Stimulated activated CD4-positive, alpha-beta T cell treated with anti-CD3 and anti-CD28 coated beads, Interleukin-12 subunit alpha, Interleukin-12 subunit beta, amount 100 ng/mL, for 48 hours (primary cell): ENCODE measurements at regions not wholly inside any gene's neighbourhood (a gene's known extent, or its start where the extent isn't known, plus 50 kb on each side); places are given as distances from the start of the nearest gene placed in this dataset.
A peak's percentile ranks its signal among the peaks of the same experiment; 100 is the strongest.
"Not testable (repeated sequence)": the region's sequence is repeated elsewhere in the genome, so short reads cannot be mapped to it uniquely, and the experiment has no call there.

Experiments
- DNase-seq, 3 donors: peaks; one replicate each; pipeline ENCODE4 v3.0.0-alpha.2; 2020; ENCODE audit warnings: low read depth in 2 of 3, low spot score in 1 of 3

- no peak for DNase-seq
Observed at GRCh38 chr3:98644168-98644567, 50.8 kb upstream of the CPOX start.

GRCh38 chr3:98645039-98645438, 51.6 kb upstream of the CPOX start:
- DNase-seq, result no peak

GRCh38 chr3:98646680-98647079, 53.3 kb upstream of the CPOX start:
- no peak for DNase-seq

- DNase-seq, result no peak
Observed at GRCh38 chr3:98647197-98647596, 53.8 kb upstream of the CPOX start.

GRCh38 chr3:98650971-98651779, 57.8 kb upstream of the CPOX start:
- DNase-seq, result no peak

GRCh38 chr3:98651780-98652077, 58.3 kb upstream of the CPOX start:
- no peak for DNase-seq

GRCh38 chr3:98655666-98656065, 62.3 kb upstream of the CPOX start:
- no peak for DNase-seq

- peak; percentile 4 to 22 (median 18) for DNase-seq
Observed at GRCh38 chr3:98657457-98657856, 64.0 kb upstream of the CPOX start.

- DNase-seq, result no peak
Observed at GRCh38 chr3:98662699-98663098, 69.3 kb upstream of the CPOX start.

GRCh38 chr3:98670020-98670419, 76.6 kb upstream of the CPOX start:
- DNase-seq, result no peak

GRCh38 chr3:98679986-98680385, 83.2 kb upstream of the ST3GAL6 start:
- DNase-seq, result no peak

- no peak for DNase-seq
Observed at GRCh38 chr3:98680723-98681122, 82.4 kb upstream of the ST3GAL6 start.

- DNase-seq, result no peak
Observed at GRCh38 chr3:98681486-98681885, 81.7 kb upstream of the ST3GAL6 start.

GRCh38 chr3:98682391-98682790, 80.7 kb upstream of the ST3GAL6 start:
- DNase-seq, result not testable (repeated sequence)

GRCh38 chr3:98688363-98688762, 74.8 kb upstream of the ST3GAL6 start:
- no peak for DNase-seq

GRCh38 chr3:98690876-98691275, 72.3 kb upstream of the ST3GAL6 start:
- no peak for DNase-seq

- DNase-seq, result no peak
Observed at GRCh38 chr3:98691897-98692296, 71.2 kb upstream of the ST3GAL6 start.

GRCh38 chr3:98692787-98693473, 70.2 kb upstream of the ST3GAL6 start:
- DNase-seq, result no peak

GRCh38 chr3:98695796-98696195, 67.3 kb upstream of the ST3GAL6 start:
- DNase-seq, result no peak

GRCh38 chr3:98696296-98696695, 66.8 kb upstream of the ST3GAL6 start:
- not testable (repeated sequence) for DNase-seq

- DNase-seq, result no peak
Observed at GRCh38 chr3:98697225-98697624, 65.9 kb upstream of the ST3GAL6 start.

GRCh38 chr3:98699132-98699531, 64.0 kb upstream of the ST3GAL6 start:
- no peak for DNase-seq
